H9 (cell line): ENCODE measurements at regions not wholly inside any gene's neighbourhood (a gene's known extent, or its start where the extent isn't known, plus 50 kb on each side); places are given as distances from the start of the nearest gene placed in this dataset.

ENCODE experiments used
- DNase-seq: peaks from one replicate; pipeline ENCODE4 v3.0.0-alpha.2; 2017
- H2AFZ ChIP-seq: one replicate; pipeline ENCODE4 v1.6.1; 2013; ENCODE audit warnings: mild to moderate bottlenecking, low read length, control low read depth, moderate library complexity
- H2AK5ac ChIP-seq: 2 replicates; pipeline ENCODE4 v1.6.1; 2013; ENCODE audit warnings: low read length, control low read depth, mixed read lengths; ENCODE audit not compliant: insufficient read length
- H2BK120ac ChIP-seq: one replicate; pipeline ENCODE4 v1.6.1; 2013; ENCODE audit warnings: low read depth, mild to moderate bottlenecking, low read length, control low read depth, inconsistent platforms; ENCODE audit not compliant: poor library complexity, severe bottlenecking
- H2BK12ac ChIP-seq: 2 replicates; pipeline ENCODE4 v1.6.1; 2013; ENCODE audit warnings: low read length, control low read depth, mixed read lengths, low read depth; ENCODE audit not compliant: insufficient read length
- H2BK15ac ChIP-seq: 2 replicates; pipeline ENCODE4 v1.6.1; 2013; ENCODE audit warnings: low read depth, low read length, control low read depth
- H2BK20ac ChIP-seq: one replicate; pipeline ENCODE4 v1.6.1; 2013; ENCODE audit warnings: low read depth, mild to moderate bottlenecking, low read length, control low read depth, inconsistent platforms; ENCODE audit not compliant: poor library complexity, severe bottlenecking
- H2BK5ac ChIP-seq: 2 replicates; pipeline ENCODE4 v1.6.1; 2013; ENCODE audit warnings: low read length, control low read depth, mixed read lengths; ENCODE audit not compliant: insufficient read length
- H3K14ac ChIP-seq: 2 replicates; pipeline ENCODE4 v1.6.1; 2013; ENCODE audit warnings: low read length, control low read depth; ENCODE audit not compliant: insufficient read depth
- H3K18ac ChIP-seq: 2 replicates; pipeline ENCODE4 v1.6.1; 2013; ENCODE audit warnings: low read depth, mild to moderate bottlenecking, mixed read lengths, low read length, control low read depth; ENCODE audit not compliant: insufficient read length
- H3K23ac ChIP-seq: 2 replicates; pipeline ENCODE4 v1.6.1; 2013; ENCODE audit warnings: low read length, control low read depth, mixed read lengths, low read depth; ENCODE audit not compliant: insufficient read length
- H3K23me2 ChIP-seq: 2 replicates; pipeline ENCODE4 v1.6.1; 2013; ENCODE audit warnings: low read depth, mild to moderate bottlenecking, mixed read lengths, low read length, control low read depth; ENCODE audit not compliant: insufficient read length, poor library complexity, severe bottlenecking
- H3K27ac ChIP-seq: 2 replicates; pipeline ENCODE4 v1.5.1; 2013; ENCODE audit warnings: low read length, control low read depth, mixed read lengths, low read depth; ENCODE audit not compliant: insufficient read length
- H3K27me3 ChIP-seq: 2 replicates; pipeline ENCODE4 v1.6.1; 2013; ENCODE audit warnings: low read length, control low read depth, inconsistent platforms; ENCODE audit not compliant: insufficient read depth
- H3K4ac ChIP-seq: 2 replicates; pipeline ENCODE4 v1.6.1; 2013; ENCODE audit warnings: low read depth, mild to moderate bottlenecking, control low read depth, inconsistent platforms, low read length, moderate library complexity
- H3K4me1 ChIP-seq: 2 replicates; pipeline ENCODE4 v1.6.1; 2013; ENCODE audit warnings: low read length, control low read depth, inconsistent platforms; ENCODE audit not compliant: insufficient read depth
- H3K4me2 ChIP-seq: 2 replicates; pipeline ENCODE4 v1.6.1; 2013; ENCODE audit warnings: low read length, control low read depth, mixed read lengths; ENCODE audit not compliant: insufficient read length, insufficient read depth
- H3K56ac ChIP-seq: 2 replicates; pipeline ENCODE4 v1.6.1; 2013; ENCODE audit warnings: low read depth, mild to moderate bottlenecking, mixed read lengths, low read length, control low read depth; ENCODE audit not compliant: insufficient read length
- H3K79me1 ChIP-seq: 2 replicates; pipeline ENCODE4 v1.6.1; 2013; ENCODE audit warnings: low read depth, mild to moderate bottlenecking, moderate library complexity, low read length, control low read depth, inconsistent platforms; ENCODE audit not compliant: insufficient read depth, poor library complexity, severe bottlenecking
- H3K79me2 ChIP-seq: 2 replicates; pipeline ENCODE4 v1.6.1; 2013; ENCODE audit warnings: low read length, control low read depth, inconsistent platforms; ENCODE audit not compliant: insufficient read depth
- H3K9ac ChIP-seq: 2 replicates; pipeline ENCODE4 v1.6.1; 2013; ENCODE audit warnings: low read length, control low read depth, mixed read lengths; ENCODE audit not compliant: insufficient read length; ENCODE audit errors: extremely low read depth
- H3K9me3 ChIP-seq: one replicate; pipeline ENCODE4 v1.6.1; 2013; ENCODE audit warnings: low read depth, low read length, inconsistent platforms; ENCODE audit not compliant: control insufficient read depth
- H3T11ph ChIP-seq: one replicate; pipeline ENCODE4 v1.6.1; 2013; ENCODE audit warnings: mild to moderate bottlenecking, low read length, control low read depth, inconsistent platforms
- H4K20me1 ChIP-seq: one replicate; pipeline ENCODE4 v1.6.1; 2013; ENCODE audit not compliant: control insufficient read depth, insufficient read length, insufficient read depth
- H4K5ac ChIP-seq: 2 replicates; pipeline ENCODE4 v1.6.1; 2013; ENCODE audit warnings: low read depth, mild to moderate bottlenecking, mixed read lengths, low read length, control low read depth; ENCODE audit not compliant: insufficient read length
- H4K8ac ChIP-seq: replicated peaks from 2 replicates; pipeline ENCODE4 v1.6.1; 2013; ENCODE audit warnings: low read length, control low read depth, mixed read lengths, low read depth; ENCODE audit not compliant: insufficient read length
- H4K91ac ChIP-seq: 2 replicates; pipeline ENCODE4 v1.6.1; 2013; ENCODE audit warnings: low read depth, mild to moderate bottlenecking, moderate library complexity, mixed read lengths, low read length, control low read depth; ENCODE audit not compliant: insufficient read length
- H3K27ac Mint-ChIP-seq, 3 experiments: 2 replicates in 2 of 3; 3 replicates in 1 of 3; pipeline ENCODE4 v1.8.0; 2020 to 2021; ENCODE audit warnings: mixed read lengths in 3 of 3, mild to moderate bottlenecking in 1 of 3, moderate library complexity in 1 of 3
- H3K27me3 Mint-ChIP-seq: 2 replicates; pipeline ENCODE4 v1.8.0; 2021; ENCODE audit warnings: low read depth, mild to moderate bottlenecking, moderate library complexity, mixed read lengths
- H3K36me3 Mint-ChIP-seq, 3 experiments: 2 replicates in 2 of 3; 3 replicates in 1 of 3; pipeline ENCODE4 v1.8.0; 2020 to 2021; ENCODE audit warnings: low read depth in 3 of 3, mixed read lengths in 3 of 3; ENCODE audit not compliant: insufficient read depth in 1 of 3
- H3K4me1 Mint-ChIP-seq, 2 experiments: 2 replicates each; pipeline ENCODE4 v1.8.0; 2020; ENCODE audit warnings: mixed read lengths in 2 of 2
- H3K4me3 Mint-ChIP-seq, 2 experiments: 2 replicates in 1 of 2; 3 replicates in 1 of 2; pipeline ENCODE4 v1.8.0; 2020 to 2021; ENCODE audit warnings: mild to moderate bottlenecking in 2 of 2, mixed read lengths in 2 of 2, moderate library complexity in 1 of 2
- H3K9me3 Mint-ChIP-seq, 2 experiments: 2 replicates in 1 of 2; 3 replicates in 1 of 2; pipeline ENCODE4 v1.8.0; 2020; ENCODE audit warnings: mild to moderate bottlenecking in 2 of 2, mixed read lengths in 2 of 2, moderate library complexity in 1 of 2
- TF ChIP-seq, protein P1 (sequence below): fragments of 200-600 bp; sonication (generic); conservative IDR thresholded peaks from 3 replicates; pipeline ENCODE4 v1.8.0; 2021; ENCODE audit warnings: antibody characterized with exemption, mild to moderate bottlenecking

DNA sequence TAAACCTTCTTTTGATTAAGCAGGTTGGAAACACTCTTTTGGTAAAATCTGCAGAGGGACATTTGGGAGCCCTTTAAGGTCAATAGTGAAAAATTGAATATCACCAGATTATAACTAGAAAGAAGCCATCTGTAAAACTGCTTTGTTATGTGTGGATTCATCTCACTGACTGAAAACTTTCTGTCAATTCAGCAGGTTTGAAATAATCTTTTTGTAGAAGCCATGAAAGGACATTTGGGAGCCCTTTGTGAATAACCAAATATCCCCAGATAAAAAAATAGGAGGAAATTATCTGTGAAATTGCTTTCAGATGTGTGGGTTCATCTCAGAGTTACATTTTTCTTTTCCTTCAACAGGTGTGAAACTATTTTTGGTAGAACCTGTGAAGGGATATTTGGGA is 1690.7 kb downstream of the UQCRFS1 start:
- Histone ChIP-seq H2BK5ac (no peak overlapping the region), H3K79me2 (no peaks in the 10 kb centered on the region), H3K14ac (no peak overlapping the region)

More for the DNA sequence above, 1690.7 kb downstream of the UQCRFS1 start:
- no peak overlapping the region for H2BK120ac ChIP-seq
- H3T11ph ChIP-seq = no peak overlapping the region
- DNase-seq = no peak
- H3K27ac Mint-ChIP-seq = no peak overlapping the region
- no peak overlapping the region for H4K5ac ChIP-seq
- H3K4me1 Mint-ChIP-seq = no peaks in the 10 kb centered on the region
- no peak overlapping the region for H3K4ac ChIP-seq
- no peak overlapping the region for H3K27ac ChIP-seq
- H3K23ac ChIP-seq = no peak overlapping the region
- no peak overlapping the region for H2BK20ac ChIP-seq
- H2AFZ ChIP-seq = no peak overlapping the region
- no peak overlapping the region for H3K18ac ChIP-seq
- peaks cover 0 to 23% (median 4%) of the 10 kb centered on the region in 3 experiments; a peak in 6 of 7 replicates for H3K36me3 Mint-ChIP-seq
- H3K9me3 Mint-ChIP-seq = peaks cover 98 to 99% of the 10 kb centered on the region in 2 experiments
- H3K4me3 Mint-ChIP-seq = no peak overlapping the region
- no peaks in the 10 kb centered on the region for H4K20me1 ChIP-seq
- no peaks in the 10 kb centered on the region for H3K4me1 ChIP-seq
- no peak overlapping the region for H3K56ac ChIP-seq
- H4K8ac ChIP-seq = no peak overlapping the region
- H3K9ac ChIP-seq = no peak overlapping the region
- peaks cover 61% of the 10 kb centered on the region for H3K9me3 ChIP-seq
- TF ChIP-seq, protein P1, sequence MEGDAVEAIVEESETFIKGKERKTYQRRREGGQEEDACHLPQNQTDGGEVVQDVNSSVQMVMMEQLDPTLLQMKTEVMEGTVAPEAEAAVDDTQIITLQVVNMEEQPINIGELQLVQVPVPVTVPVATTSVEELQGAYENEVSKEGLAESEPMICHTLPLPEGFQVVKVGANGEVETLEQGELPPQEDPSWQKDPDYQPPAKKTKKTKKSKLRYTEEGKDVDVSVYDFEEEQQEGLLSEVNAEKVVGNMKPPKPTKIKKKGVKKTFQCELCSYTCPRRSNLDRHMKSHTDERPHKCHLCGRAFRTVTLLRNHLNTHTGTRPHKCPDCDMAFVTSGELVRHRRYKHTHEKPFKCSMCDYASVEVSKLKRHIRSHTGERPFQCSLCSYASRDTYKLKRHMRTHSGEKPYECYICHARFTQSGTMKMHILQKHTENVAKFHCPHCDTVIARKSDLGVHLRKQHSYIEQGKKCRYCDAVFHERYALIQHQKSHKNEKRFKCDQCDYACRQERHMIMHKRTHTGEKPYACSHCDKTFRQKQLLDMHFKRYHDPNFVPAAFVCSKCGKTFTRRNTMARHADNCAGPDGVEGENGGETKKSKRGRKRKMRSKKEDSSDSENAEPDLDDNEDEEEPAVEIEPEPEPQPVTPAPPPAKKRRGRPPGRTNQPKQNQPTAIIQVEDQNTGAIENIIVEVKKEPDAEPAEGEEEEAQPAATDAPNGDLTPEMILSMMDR = no peak
- H3K79me1 ChIP-seq = no peaks in the 10 kb centered on the region
- no peaks in the 10 kb centered on the region for H3K27me3 Mint-ChIP-seq
- no peak overlapping the region for H3K4me2 ChIP-seq
- H3K23me2 ChIP-seq = no peaks in the 10 kb centered on the region
- H3K27me3 ChIP-seq = no peaks in the 10 kb centered on the region
- no peak overlapping the region for H2BK15ac ChIP-seq
- no peak overlapping the region for H2BK12ac ChIP-seq
- H2AK5ac ChIP-seq = no peak overlapping the region
- H4K91ac ChIP-seq = no peak overlapping the region
